ENCODE measurements at regions not wholly inside any gene's neighbourhood (a gene's known extent, or its start where the extent isn't known, plus 50 kb on each side); places are given as distances from the start of the nearest gene placed in this dataset.

DNA sequence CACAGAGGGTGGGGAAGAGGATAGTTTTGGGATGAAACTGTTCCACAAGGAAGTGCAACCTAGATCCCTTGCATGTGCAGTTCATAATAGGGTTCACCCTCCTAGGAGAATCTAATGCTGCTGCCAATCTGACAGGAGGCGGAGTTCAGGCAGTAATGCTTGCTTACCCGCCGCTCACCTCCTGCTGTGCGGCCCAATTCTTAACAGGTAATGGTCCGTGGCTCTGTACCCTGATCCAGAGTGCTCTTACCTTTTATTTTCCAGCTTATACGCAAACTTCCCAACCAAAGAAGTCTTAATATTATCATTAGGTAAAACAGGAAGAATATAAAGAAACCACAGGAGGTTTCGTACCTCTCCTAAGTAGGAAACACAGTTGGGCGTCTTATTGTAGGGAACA is 82.7 kb upstream of the CD302 start:
- no peak for ATAC-seq
- TF ChIP-seq, protein P1, sequence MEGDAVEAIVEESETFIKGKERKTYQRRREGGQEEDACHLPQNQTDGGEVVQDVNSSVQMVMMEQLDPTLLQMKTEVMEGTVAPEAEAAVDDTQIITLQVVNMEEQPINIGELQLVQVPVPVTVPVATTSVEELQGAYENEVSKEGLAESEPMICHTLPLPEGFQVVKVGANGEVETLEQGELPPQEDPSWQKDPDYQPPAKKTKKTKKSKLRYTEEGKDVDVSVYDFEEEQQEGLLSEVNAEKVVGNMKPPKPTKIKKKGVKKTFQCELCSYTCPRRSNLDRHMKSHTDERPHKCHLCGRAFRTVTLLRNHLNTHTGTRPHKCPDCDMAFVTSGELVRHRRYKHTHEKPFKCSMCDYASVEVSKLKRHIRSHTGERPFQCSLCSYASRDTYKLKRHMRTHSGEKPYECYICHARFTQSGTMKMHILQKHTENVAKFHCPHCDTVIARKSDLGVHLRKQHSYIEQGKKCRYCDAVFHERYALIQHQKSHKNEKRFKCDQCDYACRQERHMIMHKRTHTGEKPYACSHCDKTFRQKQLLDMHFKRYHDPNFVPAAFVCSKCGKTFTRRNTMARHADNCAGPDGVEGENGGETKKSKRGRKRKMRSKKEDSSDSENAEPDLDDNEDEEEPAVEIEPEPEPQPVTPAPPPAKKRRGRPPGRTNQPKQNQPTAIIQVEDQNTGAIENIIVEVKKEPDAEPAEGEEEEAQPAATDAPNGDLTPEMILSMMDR (IDR thresholded peaks at IDR 0.05): no peak
- intact Hi-C loops (cut with DNase I): no loop called here
- DNase-seq: no peak
- H3K4me1 ChIP-seq: peaks cover 0 to 6% (median 0%) of the 10 kb centered on the region in 9 donors
- no peaks in the 10 kb centered on the region for H3K27me3 ChIP-seq
- peaks cover 0 to 30% (median 0%) of the 10 kb centered on the region in 9 donors for H3K36me3 ChIP-seq
- no peak overlapping the region for H3K27ac ChIP-seq
- H3K4me3 ChIP-seq: no peak overlapping the region
- H3K9me3 ChIP-seq: no peaks in the 10 kb centered on the region
- WGBS, 2 donors: 94 to 97% methylated on average over 8 of the region's 8 CpGs

DNA sequence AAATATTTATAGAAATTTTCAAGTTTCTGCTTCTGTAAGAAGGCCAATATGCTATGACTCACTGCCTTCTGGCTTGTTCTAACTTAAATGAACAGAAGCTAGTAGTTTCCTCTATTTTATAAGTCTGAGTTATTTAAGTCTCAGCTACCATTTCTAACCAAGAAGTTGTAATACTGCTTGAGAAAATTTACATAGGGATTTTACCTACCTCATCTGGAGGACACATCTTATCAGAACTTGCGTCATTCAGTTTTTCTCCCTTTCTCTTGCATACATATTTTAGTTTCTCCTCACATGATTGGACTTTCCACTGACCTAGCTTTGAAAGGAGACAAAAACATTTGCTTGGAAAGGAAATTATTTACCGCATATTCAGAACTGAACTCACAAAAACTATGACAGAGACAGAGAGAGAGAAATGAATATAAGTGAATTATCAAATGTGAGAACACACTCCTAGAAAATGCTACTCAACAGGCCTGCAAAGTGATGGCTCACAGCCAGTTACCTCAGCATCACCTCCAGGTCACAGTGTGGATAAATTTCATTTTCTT is 81.1 kb upstream of the CD302 start:
- intact Hi-C loops (cut with DNase I): no loop called here
- TF ChIP-seq, protein P1 (IDR thresholded peaks at IDR 0.05): no peak
- Histone ChIP-seq H3K9me3 (no peaks in the 10 kb centered on the region), H3K4me3 (no peak overlapping the region), H3K27ac (no peak overlapping the region), H3K36me3 (peaks cover 0 to 15% (median 0%) of the 10 kb centered on the region in 9 donors), H3K4me1 (peaks cover 0 to 6% (median 0%) of the 10 kb centered on the region in 9 donors), H3K27me3 (no peaks in the 10 kb centered on the region)
- 88 to 93% methylated on average over 2 of the region's 2 CpGs for WGBS, 2 donors
- ATAC-seq (no peak), DNase-seq (no peak)

DNA sequence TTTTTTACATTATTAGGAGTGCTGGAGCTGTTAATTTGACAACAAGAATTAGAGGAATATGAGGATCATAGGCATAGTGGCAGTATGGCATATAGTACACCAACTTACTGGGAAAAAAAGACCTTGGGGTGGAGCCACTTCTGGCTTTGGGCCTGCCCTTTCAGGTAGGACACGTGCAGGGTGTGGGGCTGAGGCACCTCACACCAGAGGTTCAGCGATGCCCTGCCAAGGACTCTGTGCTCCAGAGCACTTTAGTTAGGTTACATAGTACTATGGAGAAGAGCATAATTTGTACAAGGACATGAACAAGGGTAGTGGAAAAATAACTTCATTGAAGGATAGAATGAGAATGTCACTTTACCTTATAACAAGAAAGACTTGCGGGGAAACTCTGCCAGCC is 77.1 kb upstream of the CD302 start:
- Histone ChIP-seq H3K27me3 (no peaks in the 10 kb centered on the region), H3K4me1 (peaks cover 0 to 6% (median 0%) of the 10 kb centered on the region in 9 donors), H3K36me3 (peaks cover 0 to 12% (median 0%) of the 10 kb centered on the region in 9 donors), H3K9me3 (no peaks in the 10 kb centered on the region), H3K27ac (no peak overlapping the region), H3K4me3 (no peak overlapping the region)
- TF ChIP-seq, protein P1 (IDR thresholded peaks at IDR 0.05): no peak
- ATAC-seq (no peak), DNase-seq (no peak)
- intact Hi-C loops (cut with DNase I): no loop called here
- WGBS, 2 donors: 82 to 85% methylated on average over 3 of the region's 3 CpGs

DNA sequence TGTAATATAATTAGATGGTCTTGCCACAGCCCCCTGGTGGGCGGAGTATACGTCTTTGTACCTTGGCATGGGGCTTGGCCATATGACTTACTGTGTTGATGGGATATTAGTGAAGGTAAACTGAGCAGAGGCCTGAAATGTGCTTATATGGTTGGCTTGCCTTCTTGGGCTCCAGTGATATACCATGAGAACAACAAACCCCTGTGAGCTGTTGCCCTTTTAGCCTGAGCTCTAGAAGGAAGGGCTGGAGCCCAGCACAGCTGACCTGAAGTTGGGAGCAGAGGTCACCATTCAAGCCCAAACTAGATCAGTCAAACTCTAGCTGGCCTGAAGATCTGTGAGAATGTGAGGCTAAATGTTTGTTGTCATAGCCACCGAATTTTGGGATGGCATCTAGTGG is 75.2 kb upstream of the CD302 start:
- TF ChIP-seq, protein P1 (IDR thresholded peaks at IDR 0.05): no peak
- intact Hi-C loops (cut with DNase I): no loop called here
- WGBS, 2 donors: 58 to 61% methylated on average over 3 of the region's 3 CpGs
- ATAC-seq (no peak), DNase-seq (no peak)
- H3K9me3 ChIP-seq: no peaks in the 10 kb centered on the region
- H3K36me3 ChIP-seq: peaks cover 0 to 21% (median 0%) of the 10 kb centered on the region in 9 donors
- H3K27me3 ChIP-seq: no peaks in the 10 kb centered on the region
- H3K27ac ChIP-seq: no peak overlapping the region
- no peaks in the 10 kb centered on the region for H3K4me1 ChIP-seq
- no peak overlapping the region for H3K4me3 ChIP-seq

All from heart right ventricle (tissue), 16 donors.